Daoy (cell line): ENCODE measurements at regions not wholly inside any gene's neighbourhood (a gene's known extent, or its start where the extent isn't known, plus 50 kb on each side); places are given as distances from the start of the nearest gene placed in this dataset.
"Not testable (repeated sequence)": the region's sequence is repeated elsewhere in the genome, so short reads cannot be mapped to it uniquely, and the experiment has no call there.

Source experiments
- DNase-seq: peaks from one replicate; pipeline ENCODE4 v3.0.0-alpha.2; 2015; ENCODE audit warnings: low read depth

- no peak for DNase-seq
Measured at GRCh38 chr6:6412700-6413099, 92.2 kb upstream of the F13A1 start.

- DNase-seq: peak; percentile 42
Measured at GRCh38 chr6:6414931-6415330, 94.5 kb upstream of the F13A1 start.

GRCh38 chr6:6417475-6417874, 97.0 kb upstream of the F13A1 start:
- no peak for DNase-seq

- DNase-seq: no peak
Measured at GRCh38 chr6:6418421-6418820, 98.0 kb upstream of the F13A1 start.

- DNase-seq: no peak
Measured at GRCh38 chr6:6420107-6420506, 99.6 kb upstream of the F13A1 start.

- no peak for DNase-seq
Measured at GRCh38 chr6:6434151-6434550, 113.7 kb upstream of the F13A1 start.

- no peak for DNase-seq
Measured at GRCh38 chr6:6434723-6435122, 114.3 kb upstream of the F13A1 start.

GRCh38 chr6:6436366-6436765, 115.9 kb upstream of the F13A1 start:
- DNase-seq: no peak

GRCh38 chr6:6436946-6437345, 116.5 kb upstream of the F13A1 start:
- DNase-seq: no peak

- DNase-seq: no peak
Measured at GRCh38 chr6:6438286-6438685, 117.8 kb upstream of the F13A1 start.

GRCh38 chr6:6439778-6440177, 119.3 kb upstream of the F13A1 start:
- DNase-seq: no peak

GRCh38 chr6:6452002-6452401, 131.5 kb upstream of the F13A1 start:
- DNase-seq: no peak

- no peak for DNase-seq
Measured at GRCh38 chr6:6453186-6453585, 132.7 kb upstream of the F13A1 start.

GRCh38 chr6:6455272-6455671, 133.2 kb upstream of the LY86 start:
- DNase-seq: no peak

- no peak for DNase-seq
Measured at GRCh38 chr6:6458172-6458571, 130.3 kb upstream of the LY86 start.

GRCh38 chr6:6459963-6460362, 128.6 kb upstream of the LY86 start:
- not testable (repeated sequence) for DNase-seq

GRCh38 chr6:6460416-6460815, 128.1 kb upstream of the LY86 start:
- DNase-seq: no peak

- DNase-seq: peak; percentile 59
Measured at GRCh38 chr6:6461138-6461537, 127.4 kb upstream of the LY86 start.

GRCh38 chr6:6466967-6467761, 121.4 kb upstream of the LY86 start:
- peak; percentile 95 for DNase-seq

- peak; percentile 45 for DNase-seq
Measured at GRCh38 chr6:6469074-6469473, 119.4 kb upstream of the LY86 start.

GRCh38 chr6:6470123-6470522, 118.4 kb upstream of the LY86 start:
- DNase-seq: no peak

GRCh38 chr6:6471276-6471675, 117.2 kb upstream of the LY86 start:
- DNase-seq: no peak

- peak; percentile 53 for DNase-seq
Measured at GRCh38 chr6:6474170-6474920, 114.2 kb upstream of the LY86 start.
